H9 (cell line): ENCODE measurements at regions not wholly inside any gene's neighbourhood (a gene's known extent, or its start where the extent isn't known, plus 50 kb on each side); places are given as distances from the start of the nearest gene placed in this dataset.

Experiments
- DNase-seq: peaks from one replicate; pipeline ENCODE4 v3.0.0-alpha.2; 2017
- H2AFZ ChIP-seq: one replicate; pipeline ENCODE4 v1.6.1; 2013; ENCODE audit warnings: mild to moderate bottlenecking, low read length, control low read depth, moderate library complexity
- H2AK5ac ChIP-seq: 2 replicates; pipeline ENCODE4 v1.6.1; 2013; ENCODE audit warnings: low read length, control low read depth, mixed read lengths; ENCODE audit not compliant: insufficient read length
- H2BK120ac ChIP-seq: one replicate; pipeline ENCODE4 v1.6.1; 2013; ENCODE audit warnings: low read depth, mild to moderate bottlenecking, low read length, control low read depth, inconsistent platforms; ENCODE audit not compliant: poor library complexity, severe bottlenecking
- H2BK12ac ChIP-seq: 2 replicates; pipeline ENCODE4 v1.6.1; 2013; ENCODE audit warnings: low read length, control low read depth, mixed read lengths, low read depth; ENCODE audit not compliant: insufficient read length
- H2BK15ac ChIP-seq: 2 replicates; pipeline ENCODE4 v1.6.1; 2013; ENCODE audit warnings: low read depth, low read length, control low read depth
- H2BK20ac ChIP-seq: one replicate; pipeline ENCODE4 v1.6.1; 2013; ENCODE audit warnings: low read depth, mild to moderate bottlenecking, low read length, control low read depth, inconsistent platforms; ENCODE audit not compliant: poor library complexity, severe bottlenecking
- H2BK5ac ChIP-seq: 2 replicates; pipeline ENCODE4 v1.6.1; 2013; ENCODE audit warnings: low read length, control low read depth, mixed read lengths; ENCODE audit not compliant: insufficient read length
- H3K14ac ChIP-seq: 2 replicates; pipeline ENCODE4 v1.6.1; 2013; ENCODE audit warnings: low read length, control low read depth; ENCODE audit not compliant: insufficient read depth
- H3K18ac ChIP-seq: 2 replicates; pipeline ENCODE4 v1.6.1; 2013; ENCODE audit warnings: low read depth, mild to moderate bottlenecking, mixed read lengths, low read length, control low read depth; ENCODE audit not compliant: insufficient read length
- H3K23ac ChIP-seq: 2 replicates; pipeline ENCODE4 v1.6.1; 2013; ENCODE audit warnings: low read length, control low read depth, mixed read lengths, low read depth; ENCODE audit not compliant: insufficient read length
- H3K23me2 ChIP-seq: 2 replicates; pipeline ENCODE4 v1.6.1; 2013; ENCODE audit warnings: low read depth, mild to moderate bottlenecking, mixed read lengths, low read length, control low read depth; ENCODE audit not compliant: insufficient read length, poor library complexity, severe bottlenecking
- H3K27ac ChIP-seq: 2 replicates; pipeline ENCODE4 v1.5.1; 2013; ENCODE audit warnings: low read length, control low read depth, mixed read lengths, low read depth; ENCODE audit not compliant: insufficient read length
- H3K27me3 ChIP-seq: 2 replicates; pipeline ENCODE4 v1.6.1; 2013; ENCODE audit warnings: low read length, control low read depth, inconsistent platforms; ENCODE audit not compliant: insufficient read depth
- H3K4ac ChIP-seq: 2 replicates; pipeline ENCODE4 v1.6.1; 2013; ENCODE audit warnings: low read depth, mild to moderate bottlenecking, control low read depth, inconsistent platforms, low read length, moderate library complexity
- H3K4me1 ChIP-seq: 2 replicates; pipeline ENCODE4 v1.6.1; 2013; ENCODE audit warnings: low read length, control low read depth, inconsistent platforms; ENCODE audit not compliant: insufficient read depth
- H3K4me2 ChIP-seq: 2 replicates; pipeline ENCODE4 v1.6.1; 2013; ENCODE audit warnings: low read length, control low read depth, mixed read lengths; ENCODE audit not compliant: insufficient read length, insufficient read depth
- H3K56ac ChIP-seq: 2 replicates; pipeline ENCODE4 v1.6.1; 2013; ENCODE audit warnings: low read depth, mild to moderate bottlenecking, mixed read lengths, low read length, control low read depth; ENCODE audit not compliant: insufficient read length
- H3K79me1 ChIP-seq: 2 replicates; pipeline ENCODE4 v1.6.1; 2013; ENCODE audit warnings: low read depth, mild to moderate bottlenecking, moderate library complexity, low read length, control low read depth, inconsistent platforms; ENCODE audit not compliant: insufficient read depth, poor library complexity, severe bottlenecking
- H3K79me2 ChIP-seq: 2 replicates; pipeline ENCODE4 v1.6.1; 2013; ENCODE audit warnings: low read length, control low read depth, inconsistent platforms; ENCODE audit not compliant: insufficient read depth
- H3K9ac ChIP-seq: 2 replicates; pipeline ENCODE4 v1.6.1; 2013; ENCODE audit warnings: low read length, control low read depth, mixed read lengths; ENCODE audit not compliant: insufficient read length; ENCODE audit errors: extremely low read depth
- H3K9me3 ChIP-seq: one replicate; pipeline ENCODE4 v1.6.1; 2013; ENCODE audit warnings: low read depth, low read length, inconsistent platforms; ENCODE audit not compliant: control insufficient read depth
- H3T11ph ChIP-seq: one replicate; pipeline ENCODE4 v1.6.1; 2013; ENCODE audit warnings: mild to moderate bottlenecking, low read length, control low read depth, inconsistent platforms
- H4K20me1 ChIP-seq: one replicate; pipeline ENCODE4 v1.6.1; 2013; ENCODE audit not compliant: control insufficient read depth, insufficient read length, insufficient read depth
- H4K5ac ChIP-seq: 2 replicates; pipeline ENCODE4 v1.6.1; 2013; ENCODE audit warnings: low read depth, mild to moderate bottlenecking, mixed read lengths, low read length, control low read depth; ENCODE audit not compliant: insufficient read length
- H4K8ac ChIP-seq: replicated peaks from 2 replicates; pipeline ENCODE4 v1.6.1; 2013; ENCODE audit warnings: low read length, control low read depth, mixed read lengths, low read depth; ENCODE audit not compliant: insufficient read length
- H4K91ac ChIP-seq: 2 replicates; pipeline ENCODE4 v1.6.1; 2013; ENCODE audit warnings: low read depth, mild to moderate bottlenecking, moderate library complexity, mixed read lengths, low read length, control low read depth; ENCODE audit not compliant: insufficient read length
- H3K27ac Mint-ChIP-seq, 3 experiments: 2 replicates in 2 of 3; 3 replicates in 1 of 3; pipeline ENCODE4 v1.8.0; 2020 to 2021; ENCODE audit warnings: mixed read lengths in 3 of 3, mild to moderate bottlenecking in 1 of 3, moderate library complexity in 1 of 3
- H3K27me3 Mint-ChIP-seq: 2 replicates; pipeline ENCODE4 v1.8.0; 2021; ENCODE audit warnings: low read depth, mild to moderate bottlenecking, moderate library complexity, mixed read lengths
- H3K36me3 Mint-ChIP-seq, 3 experiments: 2 replicates in 2 of 3; 3 replicates in 1 of 3; pipeline ENCODE4 v1.8.0; 2020 to 2021; ENCODE audit warnings: low read depth in 3 of 3, mixed read lengths in 3 of 3; ENCODE audit not compliant: insufficient read depth in 1 of 3
- H3K4me1 Mint-ChIP-seq, 2 experiments: 2 replicates each; pipeline ENCODE4 v1.8.0; 2020; ENCODE audit warnings: mixed read lengths in 2 of 2
- H3K4me3 Mint-ChIP-seq, 2 experiments: 2 replicates in 1 of 2; 3 replicates in 1 of 2; pipeline ENCODE4 v1.8.0; 2020 to 2021; ENCODE audit warnings: mild to moderate bottlenecking in 2 of 2, mixed read lengths in 2 of 2, moderate library complexity in 1 of 2
- H3K9me3 Mint-ChIP-seq, 2 experiments: 2 replicates in 1 of 2; 3 replicates in 1 of 2; pipeline ENCODE4 v1.8.0; 2020; ENCODE audit warnings: mild to moderate bottlenecking in 2 of 2, mixed read lengths in 2 of 2, moderate library complexity in 1 of 2
- CTCF ChIP-seq: fragments of 200-600 bp; sonication (generic); conservative IDR thresholded peaks from 3 replicates; pipeline ENCODE4 v1.8.0; 2021; ENCODE audit warnings: antibody characterized with exemption, mild to moderate bottlenecking
- WGBS: extraction: QIAGEN DNeasy Blood & Tissue Kit; methylation state at CpG from one replicate; pipeline ENCODE4 v1.1.7; 2013; ENCODE audit warnings: missing lambda C conversion rate, low lambda C conversion rate, mixed read lengths; ENCODE audit not compliant: insufficient read length; ENCODE audit errors: extremely low coverage; 5-methylcytosine and 5-hydroxymethylcytosine counted together

- no CpG with 5 or more reads among the region's 13 CpGs for WGBS
- no peaks in the 10 kb centered on the region for H4K20me1 ChIP-seq
- H3K9ac ChIP-seq = no peak overlapping the region
- H3K79me1 ChIP-seq = no peaks in the 10 kb centered on the region
- H2BK20ac ChIP-seq = no peak overlapping the region
- H3K27ac ChIP-seq = no peak overlapping the region
- Mint-ChIP-seq H3K27me3 (peaks cover 69% of the 10 kb centered on the region), H3K36me3 (no peaks in the 10 kb centered on the region), H3K9me3 (no peaks in the 10 kb centered on the region; a peak in 1 of 5 replicates), H3K4me1 (peaks cover 12% of the 10 kb centered on the region in 2 experiments), H3K4me3 (no peak overlapping the region; a peak in 1 of 5 replicates), H3K27ac (peak overlapping the region in 1 of 3 experiments; percentile 45; a peak in 1 of 7 replicates)
- no peaks in the 10 kb centered on the region for H3K4me1 ChIP-seq
- no peak overlapping the region for H2BK5ac ChIP-seq
- H3T11ph ChIP-seq = no peak overlapping the region
- H3K9me3 ChIP-seq = no peaks in the 10 kb centered on the region
- H2AFZ ChIP-seq = no peak overlapping the region
- H4K5ac ChIP-seq = no peak overlapping the region
- no peak overlapping the region for H3K18ac ChIP-seq
- TF ChIP-seq CTCF = no peak
- no peak overlapping the region for H3K56ac ChIP-seq
- H3K79me2 ChIP-seq = no peaks in the 10 kb centered on the region
- H3K27me3 ChIP-seq = peaks cover 2% of the 10 kb centered on the region; the same call in 1 of the 2 replicates
- H4K91ac ChIP-seq = no peak overlapping the region
- no peak overlapping the region for H3K23ac ChIP-seq
- H3K4ac ChIP-seq = no peak overlapping the region
- H3K14ac ChIP-seq = no peak overlapping the region
- H4K8ac ChIP-seq = no peak overlapping the region
- H2BK12ac ChIP-seq = no peak overlapping the region
- no peak overlapping the region for H2AK5ac ChIP-seq
- H3K23me2 ChIP-seq = peaks cover 7% of the 10 kb centered on the region
- H3K4me2 ChIP-seq = no peak overlapping the region
- no peak overlapping the region for H2BK15ac ChIP-seq
- no peak for DNase-seq
- H2BK120ac ChIP-seq = no peak overlapping the region
Observed at GRCh38 chr9:84136119-84136868, 155.7 kb downstream of the RMI1 start.
